Endodermal cell (in vitro differentiated cells): ENCODE measurements at regions not wholly inside any gene's neighbourhood (a gene's known extent, or its start where the extent isn't known, plus 50 kb on each side); places are given as distances from the start of the nearest gene placed in this dataset.

Experiments used
- DNase-seq: peaks from one replicate; pipeline ENCODE4 v3.0.0-alpha.2; 2017
- H3K27ac ChIP-seq: 2 replicates; pipeline ENCODE4 v1.5.1; 2013; ENCODE audit warnings: mild to moderate bottlenecking, low read depth, low read length, moderate library complexity
- H3K27me3 ChIP-seq: 2 replicates; pipeline ENCODE4 v1.6.1; 2013; ENCODE audit warnings: mild to moderate bottlenecking, low read length, moderate library complexity; ENCODE audit not compliant: insufficient read depth, control insufficient read depth, poor library complexity, severe bottlenecking
- H3K36me3 ChIP-seq: 2 replicates; pipeline ENCODE4 v1.7.0; 2013; ENCODE audit warnings: mild to moderate bottlenecking, low read length, moderate library complexity; ENCODE audit not compliant: control insufficient read depth, insufficient read depth
- H3K4me1 ChIP-seq: one replicate; pipeline ENCODE4 v1.7.0; 2013; ENCODE audit warnings: low read length; ENCODE audit not compliant: control insufficient read depth, insufficient read depth
- H3K4me3 ChIP-seq: 2 replicates; pipeline ENCODE4 v1.5.1; 2013; ENCODE audit warnings: mild to moderate bottlenecking, low read length, moderate library complexity
- H3K9ac ChIP-seq: 2 replicates; pipeline ENCODE4 v1.6.1; 2013; ENCODE audit warnings: mild to moderate bottlenecking, low read length, moderate library complexity; ENCODE audit not compliant: poor library complexity, severe bottlenecking; ENCODE audit errors: extremely low read depth
- H3K9me3 ChIP-seq: 2 replicates; pipeline ENCODE4 v1.6.1; 2013; ENCODE audit warnings: mild to moderate bottlenecking, low read length, moderate library complexity; ENCODE audit not compliant: control insufficient read depth
- H3K27ac Mint-ChIP-seq: 2 replicates; pipeline ENCODE4 v1.8.0; 2020; ENCODE audit warnings: mixed read lengths
- H3K27me3 Mint-ChIP-seq: 2 replicates; pipeline ENCODE4 v1.8.0; 2021; ENCODE audit warnings: mild to moderate bottlenecking, mixed read lengths; ENCODE audit not compliant: insufficient read depth
- H3K36me3 Mint-ChIP-seq: 2 replicates; pipeline ENCODE4 v1.8.0; 2020; ENCODE audit warnings: low read depth, mixed read lengths
- H3K4me1 Mint-ChIP-seq: 2 replicates; pipeline ENCODE4 v1.8.0; 2020; ENCODE audit warnings: mixed read lengths
- H3K4me3 Mint-ChIP-seq: 2 replicates; pipeline ENCODE4 v1.8.0; 2020; ENCODE audit warnings: mild to moderate bottlenecking, moderate library complexity, mixed read lengths
- H3K9me3 Mint-ChIP-seq: 2 replicates; pipeline ENCODE4 v1.8.0; 2020; ENCODE audit warnings: mild to moderate bottlenecking, mixed read lengths
- CTCF ChIP-seq: fragments of 200-600 bp; sonication (generic); conservative IDR thresholded peaks from 2 replicates; pipeline ENCODE4 v1.5.0; 2021; ENCODE audit warnings: antibody characterized with exemption, mild to moderate bottlenecking
- WGBS, 2 experiments: methylation state at CpG; one replicate each; pipeline versions ENCODE4 v1.1.5 to v1.1.7; 2013; ENCODE audit warnings: missing lambda C conversion rate in 2 of 2, mixed read lengths in 1 of 2; ENCODE audit not compliant: insufficient coverage in 1 of 2, insufficient read length in 1 of 2; 5-methylcytosine and 5-hydroxymethylcytosine counted together

GRCh38 chr5:124686239-124687004 is 60.0 kb downstream of the ZNF608 start:
- 87 to 96% methylated on average over 3 of the region's 3 CpGs for WGBS, 2 experiments
- Histone ChIP-seq H3K27me3 (no peaks in the 10 kb centered on the region), H3K27ac (no peak overlapping the region), H3K4me3 (peak overlapping the region; percentile 6), H3K36me3 (peaks cover 75% of the 10 kb centered on the region), H3K9me3 (no peaks in the 10 kb centered on the region), H3K9ac (no peak overlapping the region), H3K4me1 (peaks cover 24% of the 10 kb centered on the region)
- DNase-seq, result no peak
- Mint-ChIP-seq H3K27me3 (no peaks in the 10 kb centered on the region), H3K4me3 (no peak overlapping the region), H3K9me3 (no peaks in the 10 kb centered on the region), H3K36me3 (peaks cover 51% of the 10 kb centered on the region), H3K27ac (no peak overlapping the region), H3K4me1 (peaks cover 50% of the 10 kb centered on the region)
- no peak for TF ChIP-seq CTCF

GRCh38 chr5:124685404-124685930 is 61.0 kb downstream of the ZNF608 start:
- Mint-ChIP-seq H3K9me3 (no peaks in the 10 kb centered on the region), H3K27ac (no peak overlapping the region), H3K4me1 (peaks cover 55% of the 10 kb centered on the region), H3K27me3 (no peaks in the 10 kb centered on the region), H3K4me3 (no peak overlapping the region), H3K36me3 (peaks cover 42% of the 10 kb centered on the region)
- no peak for TF ChIP-seq CTCF
- 68% methylated on average over 3 of the region's 3 CpGs; no CpG with 5 or more reads in 1 of the 2 experiments for WGBS, 2 experiments
- peak overlapping the region; percentile 6 for H3K4me3 ChIP-seq
- no peaks in the 10 kb centered on the region for H3K27me3 ChIP-seq
- H3K9ac ChIP-seq, result no peak overlapping the region
- peaks cover 66% of the 10 kb centered on the region for H3K36me3 ChIP-seq
- H3K9me3 ChIP-seq, result no peaks in the 10 kb centered on the region
- no peak for DNase-seq
- H3K27ac ChIP-seq, result no peak overlapping the region
- peaks cover 24% of the 10 kb centered on the region for H3K4me1 ChIP-seq

GRCh38 chr5:124683917-124684555 is 62.4 kb downstream of the ZNF608 start:
- no peak overlapping the region for H3K27ac ChIP-seq
- no peaks in the 10 kb centered on the region for H3K27me3 ChIP-seq
- Mint-ChIP-seq H3K9me3 (no peaks in the 10 kb centered on the region), H3K36me3 (peaks cover 35% of the 10 kb centered on the region), H3K27me3 (no peaks in the 10 kb centered on the region), H3K4me3 (no peak overlapping the region), H3K27ac (peak overlapping the region; percentile 44), H3K4me1 (peaks cover 66% of the 10 kb centered on the region)
- no peaks in the 10 kb centered on the region for H3K9me3 ChIP-seq
- TF ChIP-seq CTCF, result no peak
- WGBS, 2 experiments, result 93 to 94% methylated on average over 2 of the region's 2 CpGs
- H3K4me3 ChIP-seq, result no peak overlapping the region
- H3K9ac ChIP-seq, result no peak overlapping the region
- DNase-seq, result no peak
- H3K36me3 ChIP-seq, result peaks cover 58% of the 10 kb centered on the region
- H3K4me1 ChIP-seq, result peaks cover 30% of the 10 kb centered on the region
